Stimulated activated CD8-positive, alpha-beta memory T cell treated with anti-CD3 and anti-CD28 coated beads, Interleukin-4, amount 100 ng/mL, for 24 hours (primary cell): ENCODE measurements at regions not wholly inside any gene's neighbourhood (a gene's known extent, or its start where the extent isn't known, plus 50 kb on each side); places are given as distances from the start of the nearest gene placed in this dataset.
"Not testable (repeated sequence)": the region's sequence is repeated elsewhere in the genome, so short reads cannot be mapped to it uniquely, and the experiment has no call there.

Experiments used
- DNase-seq: peaks from one replicate; pipeline ENCODE4 v3.0.0-alpha.2; 2020; ENCODE audit warnings: low read depth

GRCh38 chr9:108803428-108804065, 52.2 kb downstream of the ACTL7B start:
- DNase-seq = no peak

DNA sequence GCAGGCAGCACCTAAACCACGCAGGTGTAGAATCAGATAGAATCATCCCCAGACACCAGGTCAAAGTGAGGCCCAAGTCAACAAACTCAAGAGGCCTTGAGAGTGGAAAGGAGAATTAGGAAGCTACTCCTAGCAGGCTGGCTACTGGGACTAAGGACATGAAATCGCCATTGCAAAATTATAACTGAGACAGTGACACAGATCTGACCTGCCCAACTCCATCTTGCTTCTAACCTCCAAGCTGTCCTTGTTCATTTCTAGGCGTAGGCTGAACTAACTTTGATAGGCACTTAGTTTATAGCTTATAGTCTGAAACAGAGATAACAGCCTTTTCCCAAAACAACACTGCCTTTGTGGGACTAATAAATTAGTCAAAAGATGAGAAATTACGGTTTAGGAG, 52.8 kb downstream of the ACTL7B start:
- no peak for DNase-seq

GRCh38 chr9:108801949-108802348, 53.8 kb downstream of the ACTL7B start:
- no peak for DNase-seq

- no peak for DNase-seq
These were observed 55.1 kb downstream of the ACTL7B start for GRCh38 chr9:108800632-108801099.

DNA sequence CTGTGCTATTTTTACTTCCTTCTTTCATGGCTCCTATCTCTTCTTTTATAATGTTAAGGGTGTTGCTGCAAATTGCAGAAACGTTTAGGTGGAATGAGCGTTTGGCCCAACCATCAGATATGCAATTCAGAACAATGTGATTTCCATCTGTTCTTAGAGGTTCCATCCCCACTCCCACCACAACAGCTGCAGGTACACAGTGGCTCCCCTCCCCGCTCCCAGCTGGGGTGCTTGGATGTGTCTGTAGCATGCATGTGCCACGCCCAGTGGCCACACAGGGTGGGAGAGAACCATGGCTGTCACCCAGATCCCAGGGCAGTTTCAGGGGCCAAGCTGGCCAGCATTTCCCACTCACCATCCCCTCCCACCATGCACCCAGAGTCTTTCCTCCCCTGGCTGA, 62.2 kb downstream of the ACTL7B start:
- DNase-seq = no peak

DNA sequence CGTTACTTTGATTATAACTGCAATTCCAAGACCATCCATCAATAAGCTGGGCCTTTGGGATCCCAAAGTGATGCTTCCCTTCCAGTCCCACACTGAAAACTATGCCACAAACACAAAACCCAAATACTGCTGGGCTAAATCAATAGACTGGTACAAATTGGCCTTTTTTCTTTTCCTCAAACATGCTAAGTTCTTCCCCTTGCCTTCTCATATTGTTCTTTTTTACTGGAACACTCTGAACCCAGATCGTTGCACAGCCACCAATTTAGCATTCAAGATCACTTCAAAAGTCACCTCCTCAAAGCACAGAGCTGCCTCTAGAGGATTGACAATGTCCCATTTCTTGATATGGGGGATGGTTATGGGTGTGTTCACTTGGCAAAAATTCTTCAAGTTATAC, 66.0 kb downstream of the ACTL7B start:
- DNase-seq = no peak

DNA sequence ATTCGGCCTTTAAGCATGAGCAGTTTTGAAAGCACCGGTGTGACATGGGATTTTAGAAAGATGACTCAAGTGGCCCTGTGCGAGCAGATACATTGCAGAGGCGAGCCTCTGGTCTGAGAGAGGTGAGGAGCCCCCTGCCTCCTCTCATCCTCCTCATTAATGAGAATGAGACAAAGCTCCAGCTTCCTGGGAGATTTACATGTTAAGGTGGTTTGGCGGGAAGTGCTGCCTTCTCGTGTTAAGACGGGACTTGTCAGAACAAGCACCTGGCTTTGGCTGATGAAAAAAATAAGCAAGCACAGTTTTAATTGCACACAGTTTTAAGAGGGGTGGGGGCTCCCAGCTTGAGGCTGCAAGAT, 68.1 kb downstream of the ACTL7B start:
- DNase-seq = no peak

DNA sequence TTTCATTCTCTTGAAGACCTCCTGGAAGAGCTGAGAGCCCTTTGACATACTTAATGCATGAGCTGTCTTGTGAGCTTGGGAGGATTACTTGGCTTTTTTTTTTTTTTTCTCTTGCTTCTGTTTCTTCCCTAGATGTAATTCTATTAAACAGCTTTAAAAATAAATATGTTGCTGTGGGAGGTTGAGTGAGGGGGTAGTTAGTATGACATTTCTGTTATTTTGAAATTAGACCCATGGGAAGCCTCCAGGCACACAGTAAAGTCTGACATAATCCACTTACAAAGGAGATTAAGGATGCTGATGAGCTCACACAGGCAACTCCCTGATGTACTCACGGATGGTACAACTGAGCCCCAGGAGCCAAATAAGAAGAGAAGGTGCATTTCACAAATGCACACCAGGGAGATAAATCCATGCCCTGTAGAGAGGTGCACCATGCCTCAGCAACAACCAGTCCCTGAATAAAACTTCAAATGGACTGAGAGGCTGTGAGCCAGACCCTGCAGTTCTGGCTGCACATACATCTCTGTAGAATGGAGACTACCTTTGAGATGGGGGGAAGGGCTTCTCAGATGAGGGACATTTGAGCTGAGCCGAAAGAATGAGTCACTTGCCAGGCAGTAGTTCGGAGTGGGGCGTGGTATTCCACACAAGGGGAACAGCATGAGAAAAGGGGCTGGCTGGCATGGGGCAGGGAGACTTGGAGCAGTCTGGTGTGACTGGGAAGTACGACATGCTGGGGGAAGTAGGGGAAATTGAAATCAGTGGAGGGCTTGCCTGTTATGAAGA, 68.7 kb downstream of the ACTL7B start:
- DNase-seq = no peak

DNA sequence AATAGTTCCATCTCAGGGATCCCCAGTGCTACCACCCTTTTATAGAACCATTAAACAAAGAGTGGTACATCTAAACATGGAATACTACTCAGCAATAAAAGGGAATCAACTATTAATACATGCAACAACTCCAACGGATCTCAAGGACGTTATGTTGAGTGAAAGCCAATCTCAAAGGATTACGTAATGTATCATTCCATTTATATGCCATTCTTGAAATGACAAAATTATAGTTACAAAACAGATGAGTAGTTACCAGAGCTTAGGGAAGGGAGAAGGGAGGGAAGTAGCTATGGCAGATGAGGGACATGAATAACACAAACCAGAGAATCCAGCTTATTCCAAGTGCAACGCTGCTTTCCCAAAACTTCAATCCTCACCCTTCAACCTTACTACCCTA, 69.5 kb downstream of the ACTL7B start:
- no peak for DNase-seq

GRCh38 chr9:108784998-108785397, 70.8 kb downstream of the ACTL7B start:
- DNase-seq = no peak

DNA sequence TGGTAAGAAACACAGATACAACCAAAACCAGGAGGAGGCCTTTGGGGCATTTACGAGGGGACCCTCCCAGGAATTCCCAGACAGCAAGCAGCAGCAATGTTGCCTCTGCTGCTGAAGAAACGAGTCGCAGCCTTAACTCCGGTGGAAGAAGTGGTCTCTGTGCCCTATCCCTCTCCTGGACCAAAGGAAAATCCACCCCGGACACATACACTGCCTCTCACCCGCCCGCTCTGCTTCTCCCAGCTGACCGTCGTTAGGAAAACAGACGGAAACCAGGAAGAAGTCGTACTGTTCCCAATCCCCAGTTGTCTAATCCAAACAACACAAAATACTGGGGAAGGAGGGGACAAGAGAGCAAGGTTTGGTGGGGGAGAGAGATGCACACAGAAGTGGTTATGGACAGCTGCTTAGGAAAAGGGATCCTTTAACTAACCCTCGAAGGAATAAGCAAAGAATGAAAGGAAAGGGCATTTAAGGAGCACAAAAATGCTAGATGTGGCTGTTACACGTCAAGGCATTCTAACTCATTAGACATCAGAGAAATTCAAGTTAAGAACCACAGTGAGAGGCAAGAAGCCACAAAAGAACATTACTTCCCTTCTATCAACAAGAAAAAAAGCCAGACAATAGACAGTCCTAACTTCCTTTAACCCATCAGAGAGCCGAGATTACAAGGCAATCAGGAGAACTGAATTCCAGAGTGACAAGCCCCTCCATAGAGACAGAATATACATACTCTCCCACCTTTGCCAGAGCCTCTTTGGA, 71.9 kb downstream of the ACTL7B start:
- DNase-seq = no peak

- no peak for DNase-seq
These were observed 72.5 kb downstream of the ACTL7B start for GRCh38 chr9:108783326-108783725.

- no peak for DNase-seq
These were observed 74.6 kb downstream of the ACTL7B start for GRCh38 chr9:108780942-108781734.

GRCh38 chr9:108779551-108780325, 76.0 kb downstream of the ACTL7B start:
- DNase-seq = no peak

GRCh38 chr9:108776920-108777639, 78.7 kb downstream of the ACTL7B start:
- no peak for DNase-seq

- no peak for DNase-seq
These were observed 79.9 kb downstream of the ACTL7B start for GRCh38 chr9:108775901-108776306.

DNA sequence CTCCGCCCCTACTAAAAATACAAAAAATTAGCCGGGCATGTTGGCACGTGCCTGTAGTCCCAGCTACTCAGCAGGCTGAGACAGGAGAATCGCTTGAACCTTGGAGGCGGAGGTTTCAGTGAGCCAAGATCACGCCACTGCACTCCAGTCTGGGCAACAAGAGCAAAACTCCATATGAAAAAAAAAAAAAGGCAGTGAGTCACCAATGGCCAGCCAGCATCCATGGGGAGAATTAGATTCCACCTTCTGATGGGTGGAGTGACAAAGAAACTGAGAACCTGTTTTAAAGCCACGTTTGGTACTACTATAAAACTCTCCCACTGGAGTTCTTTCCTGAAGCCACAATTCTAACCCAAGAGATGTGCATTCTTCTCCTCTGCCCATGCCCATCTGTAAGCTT, 81.7 kb downstream of the ACTL7B start:
- DNase-seq = not testable (repeated sequence)

GRCh38 chr9:108772301-108772894, 83.4 kb downstream of the ACTL7B start:
- DNase-seq = no peak

DNA sequence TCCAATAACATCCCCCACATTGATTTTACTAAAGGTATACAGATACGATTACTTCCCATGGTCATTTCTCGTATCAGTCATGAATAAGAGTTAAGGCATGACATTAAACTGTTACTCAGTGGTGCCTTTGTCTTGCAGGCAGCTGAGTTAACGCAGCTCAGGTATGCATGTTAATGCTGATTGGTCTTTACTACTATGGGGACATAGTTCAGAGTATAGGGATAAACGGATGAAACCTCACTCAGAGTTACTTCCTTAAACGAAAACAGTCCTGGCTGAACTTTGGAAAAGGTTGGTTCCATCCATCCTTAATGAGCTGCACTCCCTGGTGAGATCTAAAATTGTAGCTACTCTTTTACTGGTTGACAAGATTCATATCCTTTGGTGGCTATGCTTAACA, 87.0 kb downstream of the ACTL7B start:
- DNase-seq = no peak

GRCh38 chr9:108766626-108767161, 89.1 kb downstream of the ACTL7B start:
- no peak for DNase-seq
